ENCODE measurements at regions not wholly inside any gene's neighbourhood (a gene's known extent, or its start where the extent isn't known, plus 50 kb on each side); places are given as distances from the start of the nearest gene placed in this dataset.

DNA sequence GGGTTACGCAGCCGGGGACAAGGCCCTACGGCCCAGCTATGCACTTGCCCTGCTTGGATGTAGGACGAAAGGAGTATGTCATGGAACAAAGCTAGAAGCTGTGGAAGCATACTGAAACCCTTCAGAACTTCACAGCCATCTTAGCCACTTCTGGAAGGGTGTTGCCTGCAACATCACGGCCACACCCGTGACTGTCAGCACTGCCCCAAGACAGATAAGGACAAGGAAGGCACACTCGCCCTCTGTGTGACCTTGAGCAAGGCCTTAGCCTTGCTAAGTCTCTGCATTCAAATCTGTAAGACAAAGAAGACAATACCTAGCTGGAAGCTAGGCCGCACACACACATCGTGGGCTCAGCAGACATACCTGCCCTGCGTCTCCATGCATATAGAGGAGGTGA is 352.5 kb upstream of the MGMT start:
- TF ChIP-seq, protein P1, sequence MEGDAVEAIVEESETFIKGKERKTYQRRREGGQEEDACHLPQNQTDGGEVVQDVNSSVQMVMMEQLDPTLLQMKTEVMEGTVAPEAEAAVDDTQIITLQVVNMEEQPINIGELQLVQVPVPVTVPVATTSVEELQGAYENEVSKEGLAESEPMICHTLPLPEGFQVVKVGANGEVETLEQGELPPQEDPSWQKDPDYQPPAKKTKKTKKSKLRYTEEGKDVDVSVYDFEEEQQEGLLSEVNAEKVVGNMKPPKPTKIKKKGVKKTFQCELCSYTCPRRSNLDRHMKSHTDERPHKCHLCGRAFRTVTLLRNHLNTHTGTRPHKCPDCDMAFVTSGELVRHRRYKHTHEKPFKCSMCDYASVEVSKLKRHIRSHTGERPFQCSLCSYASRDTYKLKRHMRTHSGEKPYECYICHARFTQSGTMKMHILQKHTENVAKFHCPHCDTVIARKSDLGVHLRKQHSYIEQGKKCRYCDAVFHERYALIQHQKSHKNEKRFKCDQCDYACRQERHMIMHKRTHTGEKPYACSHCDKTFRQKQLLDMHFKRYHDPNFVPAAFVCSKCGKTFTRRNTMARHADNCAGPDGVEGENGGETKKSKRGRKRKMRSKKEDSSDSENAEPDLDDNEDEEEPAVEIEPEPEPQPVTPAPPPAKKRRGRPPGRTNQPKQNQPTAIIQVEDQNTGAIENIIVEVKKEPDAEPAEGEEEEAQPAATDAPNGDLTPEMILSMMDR (IDR thresholded peaks at IDR 0.05; ENCODE audit: poor library complexity), result no peak
- no peak for TF ChIP-seq EZH2phosphoT487 (IDR thresholded peaks at IDR 0.05; ENCODE audit: low read depth, severe bottlenecking, unreplicated experiment)
